LNCAP (cell line): ENCODE measurements at regions not wholly inside any gene's neighbourhood (a gene's known extent, or its start where the extent isn't known, plus 50 kb on each side); places are given as distances from the start of the nearest gene placed in this dataset.

Experiments
- CTCF ChIP-seq: fragments of 450-650 bp; IDR thresholded peaks from 2 replicates; pipeline ENCODE4 v1.5.1; 2017; ENCODE audit warnings: mild to moderate bottlenecking

- no peak for TF ChIP-seq CTCF
Measured at GRCh38 chr4:56252561-56253152, 134.6 kb downstream of the AASDH start.

- no peak for TF ChIP-seq CTCF
Measured at GRCh38 chr4:56251556-56251955, 135.7 kb downstream of the AASDH start.

- no peak for TF ChIP-seq CTCF
Measured at GRCh38 chr4:56250776-56251175, 136.5 kb downstream of the AASDH start.

- no peak for TF ChIP-seq CTCF
Measured at GRCh38 chr4:56247646-56248045, 139.6 kb downstream of the AASDH start.

GRCh38 chr4:56246233-56246610, 141.1 kb downstream of the AASDH start:
- no peak for TF ChIP-seq CTCF

GRCh38 chr4:56245547-56246232, 141.6 kb downstream of the AASDH start:
- TF ChIP-seq CTCF: no peak

GRCh38 chr4:56244681-56245080, 142.6 kb downstream of the AASDH start:
- TF ChIP-seq CTCF: no peak
